HCT116 (cell line): ENCODE measurements at regions not wholly inside any gene's neighbourhood (a gene's known extent, or its start where the extent isn't known, plus 50 kb on each side); places are given as distances from the start of the nearest gene placed in this dataset.

Experiments
- ATAC-seq: fragments of 200-7000 bp; cut with Tn5 transposase; 2 replicates; pipeline ENCODE4 v1.9.1; 2020; ENCODE audit warnings: mild to moderate bottlenecking, moderate library complexity
- BruUV-seq: library from RNA; stranded (reverse); fragments of 400-500 nt; replicated peaks from 2 replicates; lab custom pipeline; 2021; lab: Mats Ljungman, UMichigan
- CTCF ChIA-PET: fragments of 300-600 bp; sonication (Branson Sonifier 250); formaldehyde crosslinking; loops from one replicate; lab custom pipeline; 2021; ENCODE audit warnings: antibody characterized with exemption; lab: Charles Lee
- POLR2A ChIA-PET: fragments of 300-600, 350-600 bp; sonication (Branson Sonifier 250); formaldehyde crosslinking; loops from one replicate; lab custom pipeline; 2021; ENCODE audit warnings: antibody characterized with exemption; lab: Charles Lee
- RAD21 ChIA-PET, 2 experiments: fragments of 300-600 bp; sonication (Branson Sonifier 250); formaldehyde crosslinking; loops; one replicate each; lab custom pipeline; 2023; ENCODE audit warnings: low total read pairs in 2 of 2; ENCODE audit not compliant: uncharacterized antibody in 2 of 2, unreplicated experiment in 2 of 2, low non-redundant PET in 1 of 2; lab: Charles Lee
- DNase-seq: peaks from one replicate; pipeline ENCODE4 v3.0.0-alpha.2; 2010; ENCODE audit warnings: low read depth, low spot score
- H2AFZ ChIP-seq: fragments of 200-600 bp; shearing (Covaris generic), sonication (generic); 2 replicates; pipeline ENCODE4 v1.6.1; 2017; ENCODE audit warnings: low read depth, mixed run types, mixed read lengths, antibody characterized with exemption, low read length; ENCODE audit not compliant: poor library complexity, severe bottlenecking
- H3K27ac ChIP-seq: 2 replicates; pipeline ENCODE4 v1.5.1; 2012; ENCODE audit warnings: low read depth, low read length
- H3K27me3 ChIP-seq: fragments of 200-600 bp; sonication (generic); 2 replicates; pipeline ENCODE4 v1.6.1; 2016; ENCODE audit warnings: mixed run types, low read length, mixed read lengths; ENCODE audit not compliant: insufficient read depth
- H3K36me3 ChIP-seq, 2 experiments: fragments of 200-500 bp in 1 of 2; fragments of 200-600 bp in 1 of 2; sonication (Bioruptor generic) in 1 of 2; sonication (generic) in 1 of 2; 2 replicates each; pipeline versions ENCODE4 v1.5.1 to v1.6.1; 2014 to 2016; ENCODE audit warnings: low read length in 2 of 2, inconsistent platforms in 1 of 2, mixed read lengths in 1 of 2, mixed run types in 1 of 2; ENCODE audit not compliant: insufficient read depth in 2 of 2, control insufficient read depth in 1 of 2
- H3K4me1 ChIP-seq, 2 experiments: fragments of 200-600 bp in 1 of 2; sonication (generic) in 1 of 2; 2 replicates each; pipeline versions ENCODE4 v1.5.1 to v1.6.1; 2012 to 2017; ENCODE audit warnings: low read length in 2 of 2, inconsistent platforms in 1 of 2, mild to moderate bottlenecking in 1 of 2, mixed read lengths in 1 of 2, mixed run types in 1 of 2, moderate library complexity in 1 of 2; ENCODE audit not compliant: insufficient read depth in 2 of 2, control insufficient read depth in 1 of 2
- H3K4me2 ChIP-seq: fragments of 200-600 bp; sonication (generic); 2 replicates; pipeline ENCODE4 v1.6.1; 2017; ENCODE audit warnings: mixed run types, low read length, mixed read lengths
- H3K4me3 ChIP-seq, 2 experiments: fragments of 200-600 bp in 1 of 2; sonication (generic) in 1 of 2; replicated peaks in 1 of 2; 2 replicates each; pipeline ENCODE4 v1.5.1; 2011 to 2016; ENCODE audit warnings: low read length in 2 of 2, control low read depth in 1 of 2, low read depth in 1 of 2, mild to moderate bottlenecking in 1 of 2, mixed read lengths in 1 of 2, mixed run types in 1 of 2
- H3K79me2 ChIP-seq: fragments of 200-600 bp; sonication (generic); 2 replicates; pipeline ENCODE4 v1.6.1; 2017; ENCODE audit warnings: mild to moderate bottlenecking, mixed run types, low read length, moderate library complexity, mixed read lengths; ENCODE audit not compliant: insufficient read depth
- H3K9ac ChIP-seq: fragments of 200-600 bp; sonication (generic); 2 replicates; pipeline ENCODE4 v1.6.1; 2016; ENCODE audit warnings: low read length, mixed read lengths
- H3K9me2 ChIP-seq: fragments of 200-600 bp; sonication (generic), shearing (Covaris generic); 2 replicates; pipeline ENCODE4 v1.6.1; 2017; ENCODE audit warnings: mixed run types, mild to moderate bottlenecking, moderate library complexity; ENCODE audit not compliant: insufficient read depth
- H3K9me3 ChIP-seq, 2 experiments: fragments of 200-500 bp in 1 of 2; fragments of 200-600 bp in 1 of 2; sonication (Bioruptor generic) in 1 of 2; sonication (generic) in 1 of 2; 2 replicates each; pipeline ENCODE4 v1.6.1; 2014 to 2017; ENCODE audit warnings: low read length in 2 of 2, mixed read lengths in 2 of 2, inconsistent platforms in 1 of 2, low read depth in 1 of 2, mild to moderate bottlenecking in 1 of 2, mixed run types in 1 of 2, moderate library complexity in 1 of 2; ENCODE audit not compliant: control insufficient read depth in 1 of 2, insufficient read depth in 1 of 2
- H4K20me1 ChIP-seq: fragments of 200-600 bp; sonication (generic), shearing (Covaris generic); 2 replicates; pipeline ENCODE4 v1.6.1; 2017; ENCODE audit warnings: mixed run types, mild to moderate bottlenecking, moderate library complexity; ENCODE audit not compliant: insufficient read depth
- EGR1 ChIP-seq: IDR thresholded peaks from 2 replicates; pipeline ENCODE4 v1.6.1; 2012; ENCODE audit warnings: low read depth
- ELF1 ChIP-seq: IDR thresholded peaks from 2 replicates; pipeline ENCODE4 v1.6.1; 2012; ENCODE audit warnings: low read depth, borderline replicate concordance
- ZFX ChIP-seq: fragments of 450-650 bp; IDR thresholded peaks from 2 replicates; pipeline ENCODE4 v1.6.1; 2017
- ZNF274 ChIP-seq: fragments of 200-500 bp; sonication (Bioruptor generic); IDR thresholded peaks from 2 replicates; pipeline ENCODE4 v1.6.1; 2014; ENCODE audit warnings: mild to moderate bottlenecking, low read depth, low read length, inconsistent platforms
- intact Hi-C: fragments of 100-400 bp; cut with micrococcal nuclease; formaldehyde crosslinking; loops from 2 replicates; pipeline ENCODE4 v1.10.0; 2022
- TF ChIP-seq, protein P1 (sequence below): IDR thresholded peaks from 2 replicates; pipeline ENCODE4 v1.6.1; 2012; ENCODE audit warnings: low read depth

DNA sequence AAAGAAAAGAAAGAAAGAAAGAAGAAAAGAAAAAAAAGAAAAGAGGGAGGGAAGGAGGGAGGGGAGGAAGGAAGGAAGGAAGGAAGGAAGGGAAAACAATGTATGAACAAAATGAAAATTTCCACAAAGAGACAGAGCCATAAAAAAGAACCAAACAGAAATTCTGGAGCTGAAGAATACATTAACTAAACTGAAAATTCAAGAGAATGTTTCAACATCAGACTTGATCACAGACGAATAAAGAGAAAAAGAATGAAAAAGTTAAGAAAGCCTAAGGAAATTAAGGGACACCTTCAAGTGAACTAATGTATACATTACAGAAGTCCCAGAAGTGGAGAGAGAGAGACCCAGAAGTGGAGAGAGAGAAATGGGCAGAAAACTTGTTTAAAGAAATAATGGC, 60.9 kb upstream of the RAB6C start:
- Histone ChIP-seq H2AFZ (no peak overlapping the region), H3K79me2 (no peaks in the 10 kb centered on the region), H4K20me1 (no peaks in the 10 kb centered on the region)
- ChIA-PET RAD21 (no interaction called here), CTCF (no interaction called here), POLR2A (no interaction called here)
- TF ChIP-seq EGR1: no peak
- no peak for TF ChIP-seq ZNF274
- TF ChIP-seq ZFX: no peak
- TF ChIP-seq, protein P1, sequence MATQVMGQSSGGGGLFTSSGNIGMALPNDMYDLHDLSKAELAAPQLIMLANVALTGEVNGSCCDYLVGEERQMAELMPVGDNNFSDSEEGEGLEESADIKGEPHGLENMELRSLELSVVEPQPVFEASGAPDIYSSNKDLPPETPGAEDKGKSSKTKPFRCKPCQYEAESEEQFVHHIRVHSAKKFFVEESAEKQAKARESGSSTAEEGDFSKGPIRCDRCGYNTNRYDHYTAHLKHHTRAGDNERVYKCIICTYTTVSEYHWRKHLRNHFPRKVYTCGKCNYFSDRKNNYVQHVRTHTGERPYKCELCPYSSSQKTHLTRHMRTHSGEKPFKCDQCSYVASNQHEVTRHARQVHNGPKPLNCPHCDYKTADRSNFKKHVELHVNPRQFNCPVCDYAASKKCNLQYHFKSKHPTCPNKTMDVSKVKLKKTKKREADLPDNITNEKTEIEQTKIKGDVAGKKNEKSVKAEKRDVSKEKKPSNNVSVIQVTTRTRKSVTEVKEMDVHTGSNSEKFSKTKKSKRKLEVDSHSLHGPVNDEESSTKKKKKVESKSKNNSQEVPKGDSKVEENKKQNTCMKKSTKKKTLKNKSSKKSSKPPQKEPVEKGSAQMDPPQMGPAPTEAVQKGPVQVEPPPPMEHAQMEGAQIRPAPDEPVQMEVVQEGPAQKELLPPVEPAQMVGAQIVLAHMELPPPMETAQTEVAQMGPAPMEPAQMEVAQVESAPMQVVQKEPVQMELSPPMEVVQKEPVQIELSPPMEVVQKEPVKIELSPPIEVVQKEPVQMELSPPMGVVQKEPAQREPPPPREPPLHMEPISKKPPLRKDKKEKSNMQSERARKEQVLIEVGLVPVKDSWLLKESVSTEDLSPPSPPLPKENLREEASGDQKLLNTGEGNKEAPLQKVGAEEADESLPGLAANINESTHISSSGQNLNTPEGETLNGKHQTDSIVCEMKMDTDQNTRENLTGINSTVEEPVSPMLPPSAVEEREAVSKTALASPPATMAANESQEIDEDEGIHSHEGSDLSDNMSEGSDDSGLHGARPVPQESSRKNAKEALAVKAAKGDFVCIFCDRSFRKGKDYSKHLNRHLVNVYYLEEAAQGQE: no peak
- TF ChIP-seq ELF1: no peak
- TF ChIP-seq, all 23 proteins: peak for 0
- peaks cover under 1 to 4% of the 10 kb centered on the region in 2 experiments; a peak in 1 of 4 replicates for H3K4me1 ChIP-seq
- DNase-seq (no peak), ATAC-seq (no peak)
- H3K4me3 ChIP-seq: no peak overlapping the region
- H3K9me3 ChIP-seq: no peaks in the 10 kb centered on the region; a peak in 1 of 4 replicates
- H3K36me3 ChIP-seq: no peaks in the 10 kb centered on the region
- no peak overlapping the region for H3K9ac ChIP-seq
- no peak overlapping the region for H3K4me2 ChIP-seq
- no TSS peak for BruUV-seq
- intact Hi-C loops: no loop called here
- H3K27ac ChIP-seq: no peak overlapping the region
- H3K27me3 ChIP-seq: no peaks in the 10 kb centered on the region
- no peaks in the 10 kb centered on the region for H3K9me2 ChIP-seq
